ENCODE measurements at regions not wholly inside any gene's neighbourhood (a gene's known extent, or its start where the extent isn't known, plus 50 kb on each side); places are given as distances from the start of the nearest gene placed in this dataset.

DNA sequence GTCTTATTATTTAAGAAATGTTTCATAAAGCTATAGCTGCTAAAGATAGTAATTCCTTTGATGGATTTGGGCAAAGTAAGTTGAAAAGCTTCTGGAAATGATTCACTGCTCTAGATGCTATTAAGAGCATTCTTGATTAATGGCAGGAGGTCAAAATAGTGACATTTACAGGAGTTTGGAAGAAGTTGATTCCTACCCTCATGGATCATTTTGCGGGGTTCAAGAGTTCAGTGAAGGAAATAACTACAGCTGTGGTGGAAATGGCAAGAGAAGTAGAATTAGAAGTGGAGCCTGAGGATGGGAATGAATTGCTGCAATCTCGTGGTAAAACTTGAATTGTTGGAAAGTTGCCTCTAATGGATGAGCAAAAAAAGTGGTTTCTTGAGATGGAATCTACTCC is 316.1 kb downstream of the UTRN start:
- ChIA-PET POLR2A (no interaction called here), CTCF (no interaction called here)
- DNase-seq (ENCODE audit: extremely low spot score): no peak
- no peak for TF ChIP-seq L3MBTL2 (conservative IDR thresholded peaks at IDR 0.05)
- no peak for TF ChIP-seq ELF4 (IDR thresholded peaks at IDR 0.05)
- TF ChIP-seq SUZ12 (IDR thresholded peaks at IDR 0.05): no peak
- no peak for TF ChIP-seq BHLHE40 (IDR thresholded peaks at IDR 0.05; ENCODE audit: borderline replicate concordance)
- TF ChIP-seq FOXM1 (IDR thresholded peaks at IDR 0.05; ENCODE audit: borderline replicate concordance): no peak
- TF ChIP-seq FOXK2 (IDR thresholded peaks at IDR 0.05): no peak
- no peak for TF ChIP-seq ZNF384 (IDR thresholded peaks at IDR 0.05)
- no peak for TF ChIP-seq SP1 (IDR thresholded peaks at IDR 0.05)
- TF ChIP-seq CTBP1 (IDR thresholded peaks at IDR 0.05; ENCODE audit: borderline replicate concordance): no peak
- no peak for TF ChIP-seq HDGF (IDR thresholded peaks at IDR 0.05; ENCODE audit: borderline replicate concordance)
- TF ChIP-seq NFRKB (IDR thresholded peaks at IDR 0.05): no peak
- TF ChIP-seq FOXA1 (IDR thresholded peaks at IDR 0.05): no peak
- TF ChIP-seq, protein P1, sequence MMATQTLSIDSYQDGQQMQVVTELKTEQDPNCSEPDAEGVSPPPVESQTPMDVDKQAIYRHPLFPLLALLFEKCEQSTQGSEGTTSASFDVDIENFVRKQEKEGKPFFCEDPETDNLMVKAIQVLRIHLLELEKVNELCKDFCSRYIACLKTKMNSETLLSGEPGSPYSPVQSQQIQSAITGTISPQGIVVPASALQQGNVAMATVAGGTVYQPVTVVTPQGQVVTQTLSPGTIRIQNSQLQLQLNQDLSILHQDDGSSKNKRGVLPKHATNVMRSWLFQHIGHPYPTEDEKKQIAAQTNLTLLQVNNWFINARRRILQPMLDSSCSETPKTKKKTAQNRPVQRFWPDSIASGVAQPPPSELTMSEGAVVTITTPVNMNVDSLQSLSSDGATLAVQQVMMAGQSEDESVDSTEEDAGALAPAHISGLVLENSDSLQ (IDR thresholded peaks at IDR 0.05): no peak
- TF ChIP-seq TARDBP (IDR thresholded peaks at IDR 0.05): no peak
- TF ChIP-seq LEF1 (IDR thresholded peaks at IDR 0.05; ENCODE audit: borderline replicate concordance): no peak
- no peak for TF ChIP-seq ARNT (IDR thresholded peaks at IDR 0.05)

DNA sequence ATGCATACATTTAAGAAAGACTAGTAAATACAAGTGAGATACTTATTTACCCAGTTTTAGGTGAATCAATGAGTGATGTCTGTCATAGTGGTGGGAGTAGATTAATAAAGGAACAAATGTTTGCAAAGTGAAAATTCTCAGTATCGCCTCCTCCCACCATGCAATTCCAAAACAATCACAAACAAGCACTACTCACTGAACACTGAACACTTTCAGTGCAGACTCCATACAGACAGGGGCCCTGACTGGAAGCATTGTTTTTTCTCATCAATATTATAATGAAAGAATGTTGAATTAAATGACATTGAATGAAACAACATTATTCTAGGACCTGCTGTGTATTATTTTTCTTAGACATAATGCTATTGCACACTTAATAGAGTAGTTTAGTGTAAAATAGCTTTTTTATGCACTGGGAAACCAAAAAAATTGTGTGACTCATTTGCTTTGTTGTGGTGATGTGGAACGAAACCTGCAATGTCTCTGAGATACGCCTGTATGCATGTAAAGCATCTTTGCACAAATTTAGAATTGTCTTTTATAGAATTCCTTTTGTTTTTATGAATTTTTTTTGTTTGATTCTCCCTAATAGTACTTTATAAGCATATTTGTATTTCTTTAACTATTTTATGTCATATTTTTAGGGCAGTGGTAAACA is 317.5 kb downstream of the UTRN start:
- ChIA-PET POLR2A (no interaction called here), CTCF (no interaction called here)
- TF ChIP-seq ZNF384 (IDR thresholded peaks at IDR 0.05) (no peak), SUZ12 (IDR thresholded peaks at IDR 0.05) (no peak), FOXM1 (IDR thresholded peaks at IDR 0.05; ENCODE audit: borderline replicate concordance) (no peak), LEF1 (IDR thresholded peaks at IDR 0.05; ENCODE audit: borderline replicate concordance) (no peak), TARDBP (IDR thresholded peaks at IDR 0.05) (no peak), ELF4 (IDR thresholded peaks at IDR 0.05) (no peak), HDGF (IDR thresholded peaks at IDR 0.05; ENCODE audit: borderline replicate concordance) (no peak), FOXK2 (IDR thresholded peaks at IDR 0.05) (no peak)
- TF ChIP-seq, protein P1 (IDR thresholded peaks at IDR 0.05): no peak
- no peak for DNase-seq (ENCODE audit: extremely low spot score)

DNA sequence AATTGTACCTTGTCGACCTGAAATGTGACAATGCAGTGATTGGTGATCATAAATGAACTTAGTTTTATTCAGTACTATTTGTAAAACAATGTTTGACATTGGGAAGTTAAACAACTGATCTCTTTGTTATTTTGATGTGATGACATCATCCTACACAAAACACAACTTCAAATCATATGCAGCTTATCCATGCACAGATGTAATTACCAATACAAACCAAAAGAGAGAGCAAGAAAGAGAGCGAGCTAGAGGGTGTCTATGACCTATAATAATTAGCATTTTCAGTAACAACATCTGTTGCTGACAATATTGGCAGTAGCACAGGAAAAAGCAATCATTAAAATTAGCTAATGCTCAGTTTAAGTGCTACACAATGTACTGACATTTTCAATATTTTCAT is 320.9 kb downstream of the UTRN start:
- TF ChIP-seq, protein P1 (IDR thresholded peaks at IDR 0.05): no peak
- no peak for TF ChIP-seq BHLHE40 (IDR thresholded peaks at IDR 0.05; ENCODE audit: borderline replicate concordance)
- TF ChIP-seq ZNF384 (IDR thresholded peaks at IDR 0.05): no peak
- no peak for TF ChIP-seq FOXA1 (IDR thresholded peaks at IDR 0.05)
- TF ChIP-seq L3MBTL2 (conservative IDR thresholded peaks at IDR 0.05): no peak
- TF ChIP-seq FOXK2 (IDR thresholded peaks at IDR 0.05): no peak
- no peak for TF ChIP-seq LEF1 (IDR thresholded peaks at IDR 0.05; ENCODE audit: borderline replicate concordance)
- no peak for TF ChIP-seq HDGF (IDR thresholded peaks at IDR 0.05; ENCODE audit: borderline replicate concordance)
- no peak for TF ChIP-seq ELF4 (IDR thresholded peaks at IDR 0.05)
- no peak for TF ChIP-seq CTBP1 (IDR thresholded peaks at IDR 0.05; ENCODE audit: borderline replicate concordance)
- no peak for TF ChIP-seq SP1 (IDR thresholded peaks at IDR 0.05)
- no peak for TF ChIP-seq FOXM1 (IDR thresholded peaks at IDR 0.05; ENCODE audit: borderline replicate concordance)
- TF ChIP-seq ARNT (IDR thresholded peaks at IDR 0.05): no peak
- no peak for TF ChIP-seq SUZ12 (IDR thresholded peaks at IDR 0.05)
- no peak for TF ChIP-seq TARDBP (IDR thresholded peaks at IDR 0.05)
- TF ChIP-seq NFRKB (IDR thresholded peaks at IDR 0.05): no peak
- POLR2A ChIA-PET: no interaction called here
- no peak for DNase-seq (ENCODE audit: extremely low spot score)
- CTCF ChIA-PET: no interaction called here

GRCh38 chr6:144607998-144608735 is 323.0 kb downstream of the UTRN start:
- no peak for DNase-seq (ENCODE audit: extremely low spot score)
- ChIA-PET CTCF (no interaction called here), POLR2A (no interaction called here)
- TF ChIP-seq BHLHE40 (IDR thresholded peaks at IDR 0.05; ENCODE audit: borderline replicate concordance): no peak
- no peak for TF ChIP-seq NFRKB (IDR thresholded peaks at IDR 0.05)
- TF ChIP-seq SUZ12 (IDR thresholded peaks at IDR 0.05): no peak
- TF ChIP-seq LEF1 (IDR thresholded peaks at IDR 0.05; ENCODE audit: borderline replicate concordance): no peak
- no peak for TF ChIP-seq FOXK2 (IDR thresholded peaks at IDR 0.05)
- no peak for TF ChIP-seq CTBP1 (IDR thresholded peaks at IDR 0.05; ENCODE audit: borderline replicate concordance)
- no peak for TF ChIP-seq HDGF (IDR thresholded peaks at IDR 0.05; ENCODE audit: borderline replicate concordance)
- no peak for TF ChIP-seq TARDBP (IDR thresholded peaks at IDR 0.05)

DNA sequence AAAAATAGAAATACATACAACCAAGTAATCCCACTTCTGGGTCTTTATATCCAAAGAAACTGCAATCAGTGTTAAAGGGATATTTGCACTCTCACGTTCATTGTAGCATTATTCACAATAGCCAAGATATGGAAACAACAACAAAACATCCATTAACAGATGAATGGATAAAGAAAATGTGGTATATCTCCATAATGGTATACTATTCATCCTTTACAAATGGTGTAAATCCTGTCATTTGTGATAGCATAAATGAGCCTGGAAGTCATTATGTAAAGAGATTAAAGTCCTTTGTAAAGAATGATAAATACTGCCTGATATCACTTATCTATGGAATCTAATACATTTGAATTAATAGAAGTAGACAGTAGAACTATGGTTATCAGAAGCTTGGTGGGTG is 327.7 kb downstream of the UTRN start:
- no peak for TF ChIP-seq FOXM1 (IDR thresholded peaks at IDR 0.05; ENCODE audit: borderline replicate concordance)
- TF ChIP-seq CTBP1 (IDR thresholded peaks at IDR 0.05; ENCODE audit: borderline replicate concordance): no peak
- no peak for TF ChIP-seq NFRKB (IDR thresholded peaks at IDR 0.05)
- no peak for TF ChIP-seq HDGF (IDR thresholded peaks at IDR 0.05; ENCODE audit: borderline replicate concordance)
- no peak for TF ChIP-seq SP1 (IDR thresholded peaks at IDR 0.05)
- no peak for TF ChIP-seq SUZ12 (IDR thresholded peaks at IDR 0.05)
- TF ChIP-seq TARDBP (IDR thresholded peaks at IDR 0.05): no peak
- POLR2A ChIA-PET: no interaction called here
- no peak for DNase-seq (ENCODE audit: extremely low spot score)
- CTCF ChIA-PET: no interaction called here

- POLR2A ChIA-PET: no interaction called here
- CTCF ChIA-PET: no interaction called here
- TF ChIP-seq NFRKB (IDR thresholded peaks at IDR 0.05) (no peak), SP1 (IDR thresholded peaks at IDR 0.05) (no peak), ARNT (IDR thresholded peaks at IDR 0.05) (no peak), TARDBP (IDR thresholded peaks at IDR 0.05) (no peak), LEF1 (IDR thresholded peaks at IDR 0.05; ENCODE audit: borderline replicate concordance) (no peak), SUZ12 (IDR thresholded peaks at IDR 0.05) (no peak), ELF4 (IDR thresholded peaks at IDR 0.05) (no peak), BHLHE40 (IDR thresholded peaks at IDR 0.05; ENCODE audit: borderline replicate concordance) (no peak), ZNF384 (IDR thresholded peaks at IDR 0.05) (no peak)
- no peak for DNase-seq (ENCODE audit: extremely low spot score)
These were observed 328.7 kb downstream of the UTRN start for GRCh38 chr6:144613859-144614258.
